ENCODE measurements at regions not wholly inside any gene's neighbourhood (a gene's known extent, or its start where the extent isn't known, plus 50 kb on each side); places are given as distances from the start of the nearest gene placed in this dataset.

DNA sequence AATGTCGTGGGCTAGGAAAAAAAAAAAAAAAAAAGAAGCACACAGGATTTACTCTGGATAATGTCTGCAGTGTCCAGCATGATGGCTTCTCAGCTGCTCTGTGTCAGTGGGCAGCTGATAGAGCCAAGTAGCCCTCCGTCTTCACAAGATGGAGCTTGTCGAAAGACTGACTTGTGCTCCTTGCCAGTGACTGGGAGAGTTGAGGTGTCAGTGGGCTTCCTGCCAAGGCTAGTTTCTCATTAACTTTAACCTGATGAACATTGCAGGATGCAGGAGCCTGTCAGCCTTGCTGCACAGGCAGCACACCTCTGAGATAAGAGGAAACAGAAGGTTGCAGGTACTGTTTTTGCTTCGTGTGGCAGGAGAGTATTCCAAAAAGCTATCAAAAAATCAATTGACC is 171.4 kb upstream of the SGCD start:
- ChIA-PET POLR2A (no interaction called here), CTCF (no interaction called here), RAD21 (ENCODE audit: low non-redundant PET in 1 of 2, low total read pairs in 2 of 2, uncharacterized antibody in 2 of 2, unreplicated experiment in 2 of 2) (no interaction called here)
- Histone ChIP-seq H4K20me1 (ENCODE audit: insufficient read depth) (no peaks in the 10 kb centered on the region), H3K4me1 (ENCODE audit: control insufficient read depth in 1 of 2, insufficient read depth in 2 of 2, low read length in 2 of 2) (no peaks in the 10 kb centered on the region), H3K27me3 (ENCODE audit: insufficient read depth, low read length) (no peaks in the 10 kb centered on the region), H3K4me2 (ENCODE audit: low read length) (no peak overlapping the region), H3K36me3 (ENCODE audit: control insufficient read depth in 1 of 2, insufficient read depth in 2 of 2, low read length in 2 of 2) (no peaks in the 10 kb centered on the region), H3K9ac (ENCODE audit: low read length) (no peak overlapping the region), H3K79me2 (ENCODE audit: insufficient read depth, low read length) (no peaks in the 10 kb centered on the region), H3K4me3 (replicated peaks in 1 of 2; ENCODE audit: low read depth in 1 of 2, low read length in 2 of 2) (no peak overlapping the region), H3K9me2 (ENCODE audit: insufficient read depth) (no peaks in the 10 kb centered on the region), H3K9me3 (ENCODE audit: control insufficient read depth in 1 of 2, insufficient read depth in 1 of 2, low read depth in 1 of 2, low read length in 2 of 2) (peaks cover 3 to 6% of the 10 kb centered on the region in 2 experiments; a peak in 3 of 4 replicates), H2AFZ (ENCODE audit: low read depth, low read length, poor library complexity, severe bottlenecking) (no peak overlapping the region), H3K27ac (ENCODE audit: low read depth, low read length) (no peak overlapping the region)
- intact Hi-C loops (cut with micrococcal nuclease), result no loop called here
- DNase-seq (ENCODE audit: low read depth, low spot score), result no peak
- TF ChIP-seq ATF3 (IDR thresholded peaks at IDR 0.05) (no peak), FOSL1 (IDR thresholded peaks at IDR 0.05; ENCODE audit: low read depth) (no peak), SIN3A (IDR thresholded peaks at IDR 0.05; ENCODE audit: low read depth) (no peak), ELF1 (IDR thresholded peaks at IDR 0.05; ENCODE audit: borderline replicate concordance, low read depth) (no peak), RAD21 (IDR thresholded peaks at IDR 0.05; ENCODE audit: low read depth) (no peak), EZH2 (IDR thresholded peaks at IDR 0.05) (no peak), CEBPB (IDR thresholded peaks at IDR 0.05; ENCODE audit: low read depth) (no peak), ZFX (IDR thresholded peaks at IDR 0.05) (no peak), POLR2AphosphoS5 (IDR thresholded peaks at IDR 0.05; ENCODE audit: low read depth, low read length) (no peak), SP1 (IDR thresholded peaks at IDR 0.05; ENCODE audit: low read depth) (no peak), JUND (IDR thresholded peaks at IDR 0.05) (no peak), TCF7L2 (IDR thresholded peaks at IDR 0.05; ENCODE audit: borderline replicate concordance, extremely low read depth, insufficient read depth, insufficient read length) (no peak), YY1 (IDR thresholded peaks at IDR 0.05; ENCODE audit: extremely low read depth, insufficient replicate concordance, low read depth, low read length) (no peak), EGR1 (IDR thresholded peaks at IDR 0.05; ENCODE audit: low read depth) (no peak), SRF (IDR thresholded peaks at IDR 0.05; ENCODE audit: low read depth) (no peak)
- TF ChIP-seq, protein P1, sequence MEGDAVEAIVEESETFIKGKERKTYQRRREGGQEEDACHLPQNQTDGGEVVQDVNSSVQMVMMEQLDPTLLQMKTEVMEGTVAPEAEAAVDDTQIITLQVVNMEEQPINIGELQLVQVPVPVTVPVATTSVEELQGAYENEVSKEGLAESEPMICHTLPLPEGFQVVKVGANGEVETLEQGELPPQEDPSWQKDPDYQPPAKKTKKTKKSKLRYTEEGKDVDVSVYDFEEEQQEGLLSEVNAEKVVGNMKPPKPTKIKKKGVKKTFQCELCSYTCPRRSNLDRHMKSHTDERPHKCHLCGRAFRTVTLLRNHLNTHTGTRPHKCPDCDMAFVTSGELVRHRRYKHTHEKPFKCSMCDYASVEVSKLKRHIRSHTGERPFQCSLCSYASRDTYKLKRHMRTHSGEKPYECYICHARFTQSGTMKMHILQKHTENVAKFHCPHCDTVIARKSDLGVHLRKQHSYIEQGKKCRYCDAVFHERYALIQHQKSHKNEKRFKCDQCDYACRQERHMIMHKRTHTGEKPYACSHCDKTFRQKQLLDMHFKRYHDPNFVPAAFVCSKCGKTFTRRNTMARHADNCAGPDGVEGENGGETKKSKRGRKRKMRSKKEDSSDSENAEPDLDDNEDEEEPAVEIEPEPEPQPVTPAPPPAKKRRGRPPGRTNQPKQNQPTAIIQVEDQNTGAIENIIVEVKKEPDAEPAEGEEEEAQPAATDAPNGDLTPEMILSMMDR (IDR thresholded peaks at IDR 0.05 in 2 of 3, conservative IDR thresholded peaks at IDR 0.05 in 1 of 3; ENCODE audit: borderline replicate concordance in 1 of 3, insufficient read depth in 1 of 3, low read depth in 2 of 3, low read length in 2 of 3), result no peak
- TF ChIP-seq, protein P2, sequence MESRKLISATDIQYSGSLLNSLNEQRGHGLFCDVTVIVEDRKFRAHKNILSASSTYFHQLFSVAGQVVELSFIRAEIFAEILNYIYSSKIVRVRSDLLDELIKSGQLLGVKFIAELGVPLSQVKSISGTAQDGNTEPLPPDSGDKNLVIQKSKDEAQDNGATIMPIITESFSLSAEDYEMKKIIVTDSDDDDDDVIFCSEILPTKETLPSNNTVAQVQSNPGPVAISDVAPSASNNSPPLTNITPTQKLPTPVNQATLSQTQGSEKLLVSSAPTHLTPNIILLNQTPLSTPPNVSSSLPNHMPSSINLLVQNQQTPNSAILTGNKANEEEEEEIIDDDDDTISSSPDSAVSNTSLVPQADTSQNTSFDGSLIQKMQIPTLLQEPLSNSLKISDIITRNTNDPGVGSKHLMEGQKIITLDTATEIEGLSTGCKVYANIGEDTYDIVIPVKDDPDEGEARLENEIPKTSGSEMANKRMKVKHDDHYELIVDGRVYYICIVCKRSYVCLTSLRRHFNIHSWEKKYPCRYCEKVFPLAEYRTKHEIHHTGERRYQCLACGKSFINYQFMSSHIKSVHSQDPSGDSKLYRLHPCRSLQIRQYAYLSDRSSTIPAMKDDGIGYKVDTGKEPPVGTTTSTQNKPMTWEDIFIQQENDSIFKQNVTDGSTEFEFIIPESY (IDR thresholded peaks at IDR 0.05; ENCODE audit: extremely low read depth, insufficient replicate concordance, low read length), result no peak
- no TSS peak for BruUV-seq (replicated peaks)
- ATAC-seq, result no peak
